ENCODE measurements at regions not wholly inside any gene's neighbourhood (a gene's known extent, or its start where the extent isn't known, plus 50 kb on each side); places are given as distances from the start of the nearest gene placed in this dataset.

DNA sequence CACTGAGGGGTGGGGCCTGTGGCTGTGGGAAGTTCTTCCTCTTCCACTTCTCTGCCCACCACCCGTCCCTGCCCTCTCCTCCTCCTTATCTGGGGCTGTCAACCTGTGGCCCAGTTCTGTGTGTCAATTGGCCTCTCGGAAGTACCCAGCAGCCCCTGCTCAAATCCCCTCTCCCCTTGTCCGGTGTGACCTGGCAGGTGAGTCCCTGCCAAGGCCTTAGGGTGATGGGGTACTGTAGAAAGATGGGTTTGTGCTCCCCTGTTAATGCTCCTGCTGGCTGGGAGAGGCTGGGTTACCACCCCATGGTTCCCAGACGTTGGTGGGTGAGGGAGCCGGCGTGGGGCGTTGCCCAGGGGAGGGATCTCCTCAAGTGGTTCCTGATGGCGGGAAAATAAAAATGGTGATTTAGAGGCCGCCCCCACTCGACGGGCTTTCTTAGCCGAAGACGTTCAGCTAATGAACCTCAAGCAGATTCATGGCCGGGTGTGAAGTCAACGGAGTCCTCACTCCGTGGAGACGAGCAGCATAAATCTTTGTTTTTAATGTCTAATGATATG lies 141.2 kb downstream of the URI1 start:
- no peak for DNase-seq

DNA sequence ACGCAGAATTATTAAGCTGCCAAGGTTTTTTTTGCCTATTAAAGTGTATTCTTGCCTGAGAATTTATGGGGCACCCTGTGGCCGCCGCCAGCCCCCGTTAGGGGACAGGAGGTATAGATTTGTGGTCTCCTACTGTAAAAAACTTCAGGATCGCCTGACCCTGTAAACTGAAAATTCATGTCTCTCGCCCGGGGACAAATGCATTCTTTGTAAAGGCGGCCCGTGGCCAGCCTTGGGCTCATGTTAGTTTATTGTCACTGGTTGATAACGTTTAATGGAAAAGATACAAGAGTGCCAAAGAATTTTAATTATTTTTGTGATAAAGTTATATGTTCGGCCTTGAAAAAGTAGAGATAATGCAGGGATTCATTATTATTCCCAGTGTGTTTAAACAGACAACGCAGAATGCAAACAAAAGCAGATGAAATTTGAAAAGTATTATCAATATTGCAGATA lies 141.7 kb downstream of the URI1 start:
- no peak for DNase-seq

DNA sequence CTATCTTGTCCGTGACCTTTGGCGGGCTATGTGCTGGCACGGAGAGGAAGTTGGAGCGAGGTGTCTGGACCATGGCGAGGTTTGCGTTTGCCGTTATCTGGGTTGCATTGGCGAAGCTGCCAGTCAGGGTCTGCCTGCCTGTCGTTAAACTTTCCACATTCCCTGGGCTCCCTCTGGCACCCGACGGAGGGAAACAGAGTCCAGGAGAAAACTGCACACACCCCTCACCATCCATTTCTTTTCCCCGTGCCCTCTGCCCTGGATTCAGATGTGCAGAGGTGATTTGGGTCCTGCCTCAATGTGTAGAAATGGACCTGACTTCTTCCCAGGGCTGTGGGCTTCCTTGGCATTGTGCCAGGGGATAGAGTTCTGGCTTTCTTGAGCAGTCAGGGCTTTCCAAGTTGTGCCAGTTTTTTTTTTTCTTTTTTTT lies 142.4 kb downstream of the URI1 start:
- DNase-seq = no peak

DNA sequence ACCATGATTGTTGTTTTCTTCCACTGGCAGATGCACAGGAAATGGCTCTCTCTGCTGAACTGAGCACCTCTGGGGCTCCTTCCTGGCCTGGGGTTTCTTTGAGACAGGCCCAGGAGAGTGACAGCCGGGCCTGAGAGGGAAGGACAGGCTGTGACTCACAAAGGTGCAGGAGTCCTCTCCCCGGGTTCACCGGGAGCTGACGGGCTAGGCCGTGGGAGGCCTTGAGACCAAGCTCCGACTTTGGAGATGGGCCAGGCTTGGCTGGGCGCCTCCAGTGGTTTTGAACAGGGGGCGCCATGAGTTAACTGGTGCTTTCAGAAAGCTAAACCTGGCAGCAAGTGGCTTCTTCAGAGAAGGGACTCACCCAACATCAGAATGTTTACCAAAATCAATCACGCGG lies 143.4 kb downstream of the URI1 start:
- DNase-seq = no peak

DNA sequence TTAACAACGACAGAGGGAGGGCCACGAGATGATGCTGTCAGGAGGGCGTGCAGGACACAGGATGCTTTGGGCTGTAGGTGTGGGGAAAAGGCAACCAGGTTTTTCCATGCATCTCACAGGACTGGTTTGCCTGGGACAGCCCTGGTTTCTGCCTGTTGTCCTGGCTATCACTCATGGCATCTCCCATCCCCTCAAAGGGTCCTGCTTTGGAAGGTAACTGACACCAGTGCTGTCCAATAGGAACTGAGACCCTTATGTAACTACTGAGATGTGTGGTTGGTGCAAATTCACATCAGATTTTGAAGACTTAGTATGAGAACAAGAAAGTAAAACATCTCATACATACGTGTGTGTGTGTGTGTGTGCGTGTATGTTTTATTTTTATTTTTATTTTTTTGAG lies 144.2 kb downstream of the URI1 start:
- no peak for DNase-seq

DNA sequence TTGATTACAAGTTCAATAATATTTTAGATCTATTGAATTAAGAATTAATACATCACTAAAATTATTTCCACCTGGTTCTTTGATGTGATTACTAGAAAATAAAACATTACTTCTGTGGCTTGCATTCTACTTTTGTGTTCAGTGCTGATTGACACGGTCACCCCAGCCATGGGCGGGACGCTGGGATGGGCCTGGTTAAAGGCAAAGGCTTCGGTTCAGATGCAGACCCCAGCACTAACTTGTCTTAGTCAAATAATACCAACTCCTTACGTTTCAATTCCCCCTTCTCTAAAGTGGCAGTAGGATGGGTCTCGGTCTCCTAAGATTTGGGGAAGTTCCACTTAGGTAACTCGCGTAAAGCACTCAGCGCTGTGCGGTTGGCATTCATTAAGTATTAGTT lies 144.9 kb downstream of the URI1 start:
- DNase-seq = no peak

DNA sequence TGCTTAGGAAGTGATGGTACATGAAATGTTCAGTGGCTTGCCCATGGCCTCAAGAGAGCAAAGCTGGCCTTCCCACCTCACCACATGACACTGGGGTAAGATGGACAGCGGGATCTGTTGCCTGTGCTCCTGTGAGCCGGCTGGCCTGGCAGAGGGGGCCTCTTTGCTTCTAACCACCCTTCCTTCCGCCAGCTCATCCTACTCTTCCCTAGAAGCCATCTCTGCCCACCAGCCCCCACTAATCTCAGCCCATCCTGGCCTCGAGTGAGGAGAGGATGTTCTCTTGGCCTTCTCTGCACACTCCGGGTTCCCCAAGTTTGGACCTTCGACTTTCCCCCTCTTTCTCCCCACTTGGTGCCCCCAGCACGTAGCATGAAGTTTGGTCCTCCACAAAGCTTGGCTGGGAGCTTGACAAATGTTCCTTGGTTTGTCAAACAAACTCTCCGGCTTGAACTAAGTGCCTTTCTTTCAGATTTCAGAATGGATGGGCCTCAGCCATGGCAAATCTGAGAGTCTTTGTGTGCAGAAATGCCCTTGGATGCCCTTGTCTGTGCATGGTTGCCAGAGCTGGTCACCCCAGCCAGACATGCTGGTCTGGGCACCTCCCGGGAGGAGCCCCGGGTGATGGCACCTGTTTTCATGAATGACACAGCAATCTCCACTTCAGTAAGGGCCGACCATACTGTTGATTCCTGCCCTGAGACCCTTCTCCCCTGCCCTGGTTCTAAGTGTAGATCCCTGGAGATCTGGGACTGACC lies 145.5 kb downstream of the URI1 start:
- DNase-seq = no peak

DNA sequence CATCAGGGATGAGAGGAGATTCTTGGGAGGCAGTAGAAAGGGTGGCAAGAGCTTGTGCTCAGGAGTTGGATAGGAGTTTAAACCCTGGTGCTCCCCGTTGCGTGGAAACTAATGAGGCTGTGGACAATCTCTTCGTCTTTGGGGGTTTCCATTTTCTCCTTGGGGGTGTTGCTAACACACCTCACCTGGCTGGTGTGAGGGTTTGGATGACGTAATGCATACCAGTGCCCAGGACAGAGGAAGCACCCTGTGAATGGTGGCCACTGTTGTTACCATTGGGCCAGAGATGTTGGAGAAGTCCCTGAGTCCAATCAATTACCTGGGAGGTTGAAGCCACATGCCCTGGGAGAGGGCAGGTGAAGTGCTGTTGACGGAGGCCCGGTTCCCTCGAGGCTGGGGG lies 146.5 kb downstream of the URI1 start:
- DNase-seq = no peak

DNA sequence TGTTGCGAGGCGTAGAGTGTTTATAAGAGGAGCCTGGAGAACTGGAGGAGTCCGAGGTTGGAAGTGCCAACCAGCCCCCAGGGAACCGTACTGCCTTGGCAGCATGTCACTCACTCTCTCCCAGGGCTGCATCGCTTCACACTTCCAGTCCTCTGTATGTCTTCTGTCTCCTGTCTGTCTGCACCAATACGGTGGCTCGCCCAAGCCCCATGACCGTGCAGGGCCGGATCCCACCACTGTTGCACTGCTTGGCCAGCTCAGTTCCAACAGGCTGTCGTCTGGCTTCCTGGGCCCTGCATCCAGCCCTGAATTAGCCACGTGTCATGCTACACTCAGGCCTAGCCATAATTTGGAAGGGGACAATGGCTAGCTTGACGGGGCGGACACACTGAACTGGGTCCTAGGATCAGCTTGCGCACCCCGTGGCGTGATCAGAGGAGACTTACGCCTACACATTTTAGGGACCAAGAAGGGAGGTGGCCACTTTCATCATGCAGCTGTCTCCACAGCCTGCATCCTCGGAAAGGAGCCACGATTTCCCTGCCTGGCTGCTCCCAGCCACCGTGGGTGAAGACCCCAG lies 147.1 kb downstream of the URI1 start:
- DNase-seq = no peak

DNA sequence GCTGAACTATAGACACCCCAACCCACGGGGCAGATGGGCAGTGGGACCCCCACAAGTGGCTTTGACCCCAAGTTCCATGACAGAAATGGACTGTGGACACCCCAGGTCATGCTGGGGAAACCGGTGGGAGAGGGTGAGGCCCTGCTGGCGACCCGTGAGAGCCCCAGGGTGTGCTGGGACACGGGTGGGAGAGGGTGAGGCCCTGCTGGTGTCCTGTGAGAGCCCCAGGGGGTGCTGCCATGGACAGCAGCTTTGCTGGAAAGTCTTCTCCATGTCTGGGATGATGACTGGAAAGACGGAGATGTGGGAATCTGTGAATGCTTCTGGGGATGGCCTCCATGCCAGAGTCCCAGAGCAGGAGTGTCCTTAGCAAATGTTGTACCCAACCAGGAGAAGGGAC lies 148.4 kb downstream of the URI1 start:
- no peak for DNase-seq

DNA sequence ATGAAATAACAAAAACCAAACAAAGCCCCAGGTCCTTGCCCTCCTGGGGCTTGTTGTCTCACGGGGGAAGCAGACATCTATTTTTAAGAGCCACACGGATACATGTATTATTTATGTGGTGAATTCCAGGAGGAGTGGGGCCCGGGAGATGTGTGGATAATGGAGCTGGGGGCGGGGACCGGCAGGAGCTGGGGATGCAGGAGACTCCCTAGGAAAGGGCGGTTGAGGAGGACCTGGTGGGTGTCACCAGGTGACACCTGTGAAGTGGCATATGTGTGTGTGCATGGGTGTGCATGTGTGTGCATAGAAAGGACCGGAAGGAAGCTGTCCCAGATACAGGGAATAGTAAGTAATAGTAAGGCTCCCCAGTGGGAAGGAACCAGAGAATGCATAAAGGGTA lies 148.9 kb downstream of the URI1 start:
- no peak for DNase-seq

DNA sequence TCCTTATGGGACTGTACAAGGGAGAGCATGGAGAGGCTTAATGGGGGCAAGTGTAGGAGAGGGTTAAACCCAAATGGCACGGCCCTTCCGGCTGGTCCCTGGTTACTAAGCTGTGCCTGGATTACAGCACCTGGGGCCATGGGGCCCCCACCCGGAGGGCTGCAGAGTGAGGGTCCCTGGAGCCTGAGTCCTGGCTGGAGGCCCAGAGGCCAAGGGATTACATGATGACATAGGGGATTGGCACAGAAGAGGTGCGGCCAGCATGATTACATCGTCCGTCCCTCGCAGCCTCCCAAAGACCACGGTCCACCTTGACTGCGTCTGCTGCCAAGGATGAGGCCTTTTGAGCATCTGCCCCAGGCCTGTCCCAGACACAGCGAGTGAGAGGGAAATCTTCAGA lies 149.4 kb downstream of the URI1 start:
- no peak for DNase-seq

DNA sequence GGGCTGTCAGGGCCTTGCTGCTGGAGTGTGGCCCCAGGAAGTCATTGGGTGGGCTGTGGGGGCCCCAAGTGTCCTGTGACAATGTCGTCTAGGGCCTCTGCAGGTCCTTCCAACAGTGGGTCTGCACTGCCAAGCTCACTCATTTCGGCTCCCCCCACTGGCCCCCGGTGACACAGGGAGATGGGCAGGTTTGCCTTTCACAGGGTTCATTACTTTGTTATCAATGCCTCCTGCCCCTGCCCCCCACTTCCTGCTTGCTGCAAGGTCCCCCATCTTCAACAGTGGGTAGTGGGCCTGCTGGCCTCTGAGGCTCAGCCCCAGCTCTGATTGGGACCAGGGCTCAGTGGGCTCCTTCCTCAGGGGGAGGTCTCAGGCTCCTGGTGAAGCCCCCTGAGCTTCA lies 149.8 kb downstream of the URI1 start:
- DNase-seq = no peak

DNA sequence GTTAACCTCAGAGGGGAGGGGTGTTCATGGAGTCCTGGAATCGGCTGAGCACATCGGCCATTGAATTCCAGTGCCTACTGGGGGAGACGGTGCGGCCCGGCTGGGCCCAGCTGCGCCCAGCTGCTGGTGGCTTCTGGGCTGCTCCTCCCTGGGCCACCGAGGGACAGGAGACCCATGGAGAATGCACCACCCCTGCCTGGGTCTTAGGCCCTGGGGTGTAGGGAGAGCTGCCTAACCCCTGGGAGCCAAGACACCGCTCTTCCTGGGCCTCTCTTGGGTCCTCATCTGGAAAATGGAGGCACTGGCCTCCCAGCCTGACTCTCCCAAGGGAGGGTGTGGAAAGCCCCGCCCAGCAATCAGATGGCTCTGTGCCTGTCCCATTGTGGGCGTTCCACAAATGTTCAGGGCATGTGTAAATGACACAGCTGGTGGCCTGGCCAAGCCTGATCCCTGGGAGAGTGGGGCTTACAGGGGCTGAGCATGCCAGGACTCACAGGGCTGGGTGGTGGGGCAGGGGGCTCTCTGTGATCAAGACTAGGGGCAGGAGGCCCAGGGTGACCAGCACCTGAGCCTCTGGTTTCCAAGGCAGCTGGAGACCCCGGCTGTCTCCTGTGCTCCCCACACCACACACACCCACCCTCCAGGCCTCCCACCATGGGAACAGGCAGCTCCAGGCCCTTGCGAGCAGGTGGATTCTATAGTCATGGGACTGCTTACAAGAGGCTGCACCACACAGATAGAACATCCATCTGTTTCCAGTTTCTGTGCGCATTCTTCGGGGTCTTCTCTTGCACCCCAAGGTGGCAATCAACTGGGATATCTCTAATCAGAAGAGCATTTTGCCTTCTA lies 150.9 kb downstream of the URI1 start:
- no peak for DNase-seq

DNA sequence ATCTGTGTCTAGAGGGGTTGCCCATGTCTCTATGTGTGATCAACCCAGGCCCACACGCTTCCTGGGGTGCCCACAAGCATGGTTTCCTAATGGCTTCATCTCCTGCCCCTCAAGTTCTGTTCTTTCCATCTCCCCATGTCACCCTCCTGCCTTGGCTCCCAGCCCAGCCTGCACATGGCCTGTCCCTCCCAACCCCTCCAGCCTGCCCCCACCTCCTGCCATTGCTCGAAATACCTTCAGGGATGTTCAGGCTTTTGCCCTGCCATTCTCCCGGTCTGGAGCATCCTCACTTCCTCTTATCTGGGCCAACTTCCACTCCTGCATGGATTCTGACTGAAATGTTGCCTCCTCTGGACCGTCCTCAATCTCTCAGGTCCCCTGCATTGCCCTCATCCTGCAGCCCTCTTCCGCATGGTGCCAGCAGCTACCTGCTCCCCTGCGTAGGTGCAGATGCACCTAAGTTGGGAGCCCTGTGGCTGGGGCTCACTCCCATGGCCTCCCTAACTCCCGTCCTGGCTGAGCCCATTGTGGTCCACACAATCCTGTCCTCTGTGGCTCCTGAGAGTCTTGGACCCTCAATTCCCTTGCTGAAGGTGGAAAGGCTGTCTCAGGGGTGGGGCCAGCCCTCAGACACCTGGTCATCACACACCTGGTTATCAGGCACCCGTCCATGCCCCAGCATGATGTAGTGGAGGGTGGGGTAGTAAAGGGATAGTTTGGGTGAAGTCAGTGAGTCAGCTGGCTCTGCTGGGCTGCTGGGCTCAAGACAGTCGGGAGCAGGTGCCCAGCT lies 152.1 kb downstream of the URI1 start:
- no peak for DNase-seq

DNA sequence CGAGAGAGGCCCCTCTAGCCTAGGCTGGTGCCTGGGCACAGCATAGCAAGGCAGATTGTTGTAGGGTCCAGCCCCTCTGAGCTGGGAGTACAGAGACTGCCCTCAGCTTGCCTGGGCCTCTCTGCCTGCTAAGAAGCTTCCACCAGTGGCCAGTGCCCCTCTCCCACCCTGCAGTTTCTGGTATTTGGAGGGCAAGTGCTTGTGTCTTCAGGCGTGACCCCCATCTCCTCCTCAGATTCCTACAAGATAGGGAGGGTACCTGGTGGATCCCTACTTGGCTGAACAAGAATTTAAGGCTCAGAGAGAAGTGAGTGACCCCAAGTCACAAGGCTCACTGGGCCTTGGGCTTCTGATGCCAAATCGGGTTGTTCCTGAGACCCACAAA lies 152.7 kb downstream of the URI1 start:
- no peak for DNase-seq

DNA sequence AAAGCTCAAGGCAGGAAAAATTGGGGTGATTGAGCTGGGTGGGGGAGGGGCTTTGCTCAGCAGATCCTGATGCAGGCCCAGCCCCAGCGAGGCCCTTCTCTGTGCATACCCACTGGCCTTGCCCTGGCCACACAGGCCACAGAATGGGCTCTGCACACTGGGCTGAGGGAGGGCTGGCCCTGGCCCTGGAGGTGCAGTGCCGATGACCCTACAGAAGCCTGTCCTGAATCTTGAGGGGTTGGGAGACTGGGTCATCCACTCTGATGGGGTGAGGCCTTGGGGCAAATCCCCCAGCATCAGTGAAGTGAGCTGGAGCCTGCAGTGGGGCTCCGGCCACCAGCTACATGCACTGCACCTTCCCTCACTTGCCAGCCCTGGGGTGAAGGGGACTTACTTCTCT lies 153.1 kb downstream of the URI1 start:
- DNase-seq = no peak

DNA sequence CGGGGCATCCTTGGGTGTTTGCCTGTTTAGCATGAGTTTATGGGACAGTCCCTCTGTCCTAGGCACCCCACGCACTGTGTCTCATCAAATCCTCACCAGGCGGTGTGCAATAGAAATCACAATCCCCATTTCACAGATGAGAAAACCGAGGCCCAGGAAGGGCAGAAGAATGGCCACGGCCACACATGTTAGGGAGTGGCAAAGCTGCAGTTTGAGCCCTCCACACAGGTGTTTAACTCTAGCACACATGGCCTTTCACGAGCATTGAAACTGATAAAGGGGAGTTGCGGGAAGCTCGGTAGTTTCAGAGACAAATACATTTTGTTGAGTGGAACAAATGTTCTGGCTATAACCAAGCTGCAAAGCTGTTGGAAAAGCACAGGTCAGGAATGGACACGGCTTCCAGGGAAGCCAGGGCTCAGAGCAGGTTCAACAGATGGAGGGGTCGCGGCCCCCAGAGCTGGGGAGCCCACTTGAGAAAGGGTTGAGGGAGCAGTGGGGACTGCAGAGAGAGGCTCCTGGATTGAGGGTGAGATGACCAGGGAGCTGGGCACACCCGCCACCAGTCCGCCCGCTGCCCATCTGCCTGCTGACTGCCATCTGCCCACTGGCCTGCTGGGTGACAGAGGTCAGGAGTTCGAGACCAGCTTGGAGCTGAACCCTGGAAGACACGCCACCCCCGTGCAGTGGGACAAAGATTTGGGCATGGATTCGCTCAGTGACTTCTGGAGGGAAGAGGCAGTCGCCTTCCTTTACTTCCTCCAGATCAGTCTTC lies 154.7 kb downstream of the URI1 start:
- DNase-seq = no peak

DNA sequence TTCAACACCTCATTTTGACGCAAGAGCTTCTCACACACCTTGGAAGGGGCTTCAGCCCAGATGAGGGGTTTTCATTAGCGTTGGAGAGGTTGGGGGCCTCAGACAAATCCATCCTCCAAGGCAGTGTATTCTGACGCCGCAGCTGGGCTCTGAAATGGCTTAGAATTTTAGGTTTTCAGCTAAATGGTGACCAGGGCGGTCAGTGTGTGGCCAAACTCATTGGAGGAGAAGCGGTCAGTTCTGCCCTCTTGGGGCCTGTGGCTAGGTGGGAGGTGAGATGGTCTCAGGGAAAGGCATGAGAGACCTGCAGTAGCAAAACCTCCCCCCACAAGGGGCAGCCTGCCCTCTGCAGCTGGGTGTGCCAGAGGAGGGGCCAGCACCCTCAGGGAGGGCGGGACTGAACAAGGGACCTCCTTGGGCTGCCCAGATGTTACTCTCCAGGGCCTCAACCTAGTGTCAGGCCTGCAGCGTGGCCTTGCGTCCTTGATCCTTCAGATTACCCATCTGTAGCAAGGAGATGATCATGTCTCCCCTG lies 155.8 kb downstream of the URI1 start:
- DNase-seq = no peak

DNA sequence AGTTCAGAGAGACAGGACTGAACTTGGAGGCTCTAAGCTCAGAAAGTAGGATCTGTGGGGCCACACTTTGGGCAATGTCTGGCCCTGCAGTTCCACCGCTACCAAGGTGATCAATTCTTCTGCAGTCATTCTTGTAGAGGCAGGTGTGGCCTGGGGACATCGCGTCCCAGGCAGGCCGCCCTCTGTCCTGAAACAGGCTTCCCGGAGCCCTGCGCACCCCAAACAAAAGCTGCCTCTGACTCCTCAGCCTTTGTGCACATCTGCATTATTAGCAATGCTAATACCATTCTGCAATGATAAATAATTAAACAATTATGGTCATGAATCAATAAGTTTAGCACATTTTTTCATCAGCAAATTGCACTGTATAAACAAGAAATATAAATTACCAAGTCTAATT lies 160.2 kb downstream of the URI1 start:
- DNase-seq = no peak

DNA sequence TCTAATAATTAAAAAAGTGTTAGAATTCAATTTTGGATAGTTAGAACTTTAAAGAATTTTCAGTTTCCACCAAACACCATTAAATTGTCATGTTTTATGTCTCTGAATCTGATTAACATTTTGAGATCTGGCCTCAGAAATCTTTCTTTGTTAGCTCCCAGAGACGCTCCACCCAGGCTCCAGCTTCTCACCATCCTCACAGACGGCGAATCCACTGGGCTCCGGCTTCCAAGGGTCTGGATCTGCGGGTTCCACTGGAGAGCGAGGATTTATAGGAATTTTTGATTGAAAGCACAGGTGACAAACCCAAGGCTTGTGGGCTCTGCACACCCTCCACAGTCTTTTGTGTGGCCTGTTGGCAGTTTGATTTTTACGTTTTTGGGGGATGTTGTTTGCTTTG lies 160.6 kb downstream of the URI1 start:
- no peak for DNase-seq

DNA sequence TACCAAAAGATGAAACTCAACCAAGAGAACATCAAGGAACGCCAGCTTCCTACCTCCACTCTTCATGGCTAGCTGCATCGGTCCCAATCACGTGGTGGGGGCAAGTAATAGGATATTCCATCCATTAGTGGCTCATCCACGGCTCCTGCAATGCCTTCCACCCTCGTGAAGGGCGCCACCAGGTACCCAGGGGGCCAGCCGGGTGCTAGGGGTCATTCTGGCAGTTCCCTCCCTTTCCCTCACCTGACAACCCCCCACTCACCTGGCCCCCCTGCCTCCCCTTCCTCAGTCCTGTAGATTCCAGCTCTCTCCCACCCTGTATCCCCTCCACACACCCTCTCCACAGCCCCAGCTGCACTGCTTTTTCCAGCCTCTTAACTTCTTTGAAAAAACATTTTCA lies 161.9 kb downstream of the URI1 start:
- DNase-seq = no peak
